Colon (tissue), 2 donors: ENCODE measurements at regions not wholly inside any gene's neighbourhood (a gene's known extent, or its start where the extent isn't known, plus 50 kb on each side); places are given as distances from the start of the nearest gene placed in this dataset.
"Not testable (repeated sequence)": the region's sequence is repeated elsewhere in the genome, so short reads cannot be mapped to it uniquely, and the experiment has no call there.

Source experiments
- FAIRE-seq: peaks from 2 replicates; lab custom pipeline; 2012; peaks lifted over from hg19 to GRCh38; lab: Jason Lieb, UNC
- donor health status: control.
- donor health status: control.

GRCh38 chr3:193962986-193963685, 172.8 kb upstream of the HES1 start:
- no peak for FAIRE-seq

DNA sequence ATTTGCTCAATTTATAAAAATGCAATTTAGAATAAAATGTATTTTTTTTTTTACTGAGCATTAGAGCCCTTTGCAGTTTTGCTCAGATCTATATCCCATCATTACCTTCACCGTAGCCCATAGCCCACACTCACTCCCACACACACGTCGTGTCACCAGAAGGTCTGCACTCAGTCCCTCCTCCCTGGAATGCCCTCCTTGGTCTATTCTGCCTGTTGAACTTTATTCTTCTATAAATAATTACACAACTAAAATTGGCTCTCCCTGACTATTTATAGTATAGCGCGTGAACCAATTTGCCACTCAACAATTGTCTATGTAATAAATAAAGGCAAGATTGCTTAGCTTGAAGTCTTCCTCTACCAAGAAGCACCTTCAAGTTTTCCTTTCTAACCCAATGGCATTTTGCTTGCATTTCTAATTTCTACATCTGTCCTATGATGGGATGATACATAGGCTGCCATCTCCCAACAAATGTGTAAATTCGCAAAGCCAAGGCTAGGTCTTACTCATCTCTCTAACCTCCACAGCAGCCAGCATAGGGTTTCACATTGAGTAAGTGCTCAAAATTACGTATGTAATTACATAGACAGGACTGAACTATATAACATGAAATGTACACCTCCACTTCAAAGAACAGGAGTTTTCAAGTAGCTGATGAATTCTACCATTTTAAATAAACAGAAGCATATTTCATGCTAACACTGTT, 172.0 kb upstream of the HES1 start:
- no peak for FAIRE-seq

DNA sequence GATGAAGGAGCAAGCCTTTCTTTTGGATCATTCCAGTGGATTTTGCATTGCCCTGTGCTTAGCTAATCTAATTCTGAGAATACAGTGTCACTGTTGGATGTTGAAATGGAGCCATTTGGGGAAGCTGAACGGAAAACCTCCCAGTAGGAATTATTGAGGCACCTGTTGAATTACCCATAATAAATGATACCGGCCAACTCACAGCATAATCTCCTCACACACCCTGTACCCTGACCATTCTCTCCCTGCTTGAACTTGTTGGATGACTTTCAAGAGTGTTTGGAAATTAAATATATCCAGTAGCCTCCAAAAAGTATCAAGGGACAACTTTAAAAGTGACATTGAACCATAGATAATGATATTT, 171.4 kb upstream of the HES1 start:
- no peak for FAIRE-seq

GRCh38 chr3:193968380-193968974, 167.5 kb upstream of the HES1 start:
- FAIRE-seq = no peak

DNA sequence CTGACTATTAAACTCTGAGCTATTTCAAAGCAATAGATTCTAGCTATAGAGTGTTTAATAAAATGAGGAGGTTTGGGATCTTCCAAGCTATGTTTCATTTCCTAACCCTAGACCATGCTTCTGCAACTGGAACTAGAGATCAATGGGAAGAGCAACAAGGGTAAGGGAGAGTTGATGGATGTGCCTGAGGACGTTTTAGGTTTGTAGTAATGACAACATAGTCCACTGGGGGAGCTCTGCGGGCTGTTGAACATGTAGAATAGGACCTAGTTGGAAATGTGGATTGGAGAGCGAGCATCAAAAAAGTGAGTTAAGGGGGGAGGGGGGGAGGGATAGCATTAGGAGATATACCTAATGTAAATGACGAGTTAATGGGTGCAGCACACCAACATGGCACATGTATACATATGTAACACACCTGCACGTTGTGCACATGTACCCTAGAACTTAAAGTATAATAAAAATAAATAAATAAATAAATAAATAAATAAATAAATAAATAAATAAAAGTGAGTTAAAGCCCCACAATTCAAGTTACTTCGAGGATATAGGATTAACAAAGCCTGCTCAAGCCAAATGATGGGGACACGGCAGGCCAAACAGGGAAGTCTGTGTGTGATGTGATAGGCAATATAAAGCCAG, 165.7 kb upstream of the HES1 start:
- not testable (repeated sequence) for FAIRE-seq

GRCh38 chr3:193970773-193971206, 165.2 kb upstream of the HES1 start:
- no peak for FAIRE-seq

- no peak for FAIRE-seq
Observed at GRCh38 chr3:193971261-193971751, 164.6 kb upstream of the HES1 start.

DNA sequence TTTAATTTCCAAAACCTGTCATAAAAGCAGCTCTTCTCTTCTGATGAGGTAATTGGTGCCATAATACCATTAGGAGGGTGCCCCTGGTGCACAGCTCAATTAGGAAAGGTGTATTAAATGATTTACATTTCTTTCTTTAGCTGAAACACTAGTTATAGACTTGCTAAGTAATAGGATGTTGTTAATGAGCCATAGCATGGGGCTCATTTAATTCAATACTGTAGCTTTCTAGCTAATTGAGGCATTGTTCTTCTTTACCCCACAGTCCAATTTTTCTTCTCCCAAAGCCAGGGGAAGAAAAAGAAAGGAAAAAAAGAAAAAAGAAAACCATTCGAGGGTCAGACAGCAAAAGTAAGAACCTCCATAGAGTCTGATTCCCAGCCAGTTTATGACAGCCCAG, 164.0 kb upstream of the HES1 start:
- no peak for FAIRE-seq

GRCh38 chr3:193972832-193973231, 163.1 kb upstream of the HES1 start:
- no peak for FAIRE-seq

DNA sequence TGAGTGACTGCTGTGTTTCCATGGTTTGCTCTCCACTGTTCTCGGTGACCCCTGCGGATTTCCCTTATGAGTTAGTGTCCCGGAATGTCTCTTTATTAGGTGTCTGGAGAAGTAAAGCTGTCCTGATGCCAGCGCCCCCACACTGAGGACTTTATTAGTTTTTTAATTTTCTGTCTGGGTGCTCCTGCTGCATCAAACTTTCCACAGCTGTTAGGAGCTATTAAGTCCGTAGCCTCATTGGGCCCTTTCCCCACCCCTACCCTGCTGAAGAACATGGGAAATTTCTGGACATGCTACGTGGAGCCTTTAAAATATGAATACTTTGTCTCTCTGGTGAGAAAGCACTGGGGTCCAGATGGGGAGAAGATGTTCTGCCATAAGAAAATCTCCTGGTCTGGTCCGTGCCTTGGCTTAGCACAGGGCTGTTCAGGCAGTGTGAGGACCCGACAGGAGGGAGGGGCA, 161.7 kb upstream of the HES1 start:
- FAIRE-seq = no peak

- FAIRE-seq = no peak
Observed at GRCh38 chr3:193974671-193975535, 161.0 kb upstream of the HES1 start.

GRCh38 chr3:193977622-193978021, 158.3 kb upstream of the HES1 start:
- no peak for FAIRE-seq

- FAIRE-seq = no peak
Observed at GRCh38 chr3:193978030-193978429, 157.9 kb upstream of the HES1 start.

DNA sequence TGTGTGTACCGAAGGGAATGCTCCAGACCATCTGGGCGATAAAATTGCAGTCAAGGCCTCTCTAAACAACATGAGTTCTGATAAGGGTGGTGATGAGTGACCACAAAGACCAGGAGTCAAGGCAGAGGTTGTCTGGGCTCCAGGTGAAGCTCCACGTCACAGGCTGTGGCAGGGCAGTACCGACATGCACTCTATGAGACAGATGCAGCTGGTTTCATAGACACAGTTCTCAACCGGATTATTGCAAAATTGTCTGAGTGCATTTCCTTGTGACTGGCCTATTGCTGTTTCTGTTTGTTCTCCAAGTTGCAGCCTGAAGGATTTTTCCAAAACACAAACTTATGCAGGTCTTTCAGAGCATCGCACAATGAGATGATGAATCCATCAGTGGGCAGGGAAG, 157.5 kb upstream of the HES1 start:
- no peak for FAIRE-seq

DNA sequence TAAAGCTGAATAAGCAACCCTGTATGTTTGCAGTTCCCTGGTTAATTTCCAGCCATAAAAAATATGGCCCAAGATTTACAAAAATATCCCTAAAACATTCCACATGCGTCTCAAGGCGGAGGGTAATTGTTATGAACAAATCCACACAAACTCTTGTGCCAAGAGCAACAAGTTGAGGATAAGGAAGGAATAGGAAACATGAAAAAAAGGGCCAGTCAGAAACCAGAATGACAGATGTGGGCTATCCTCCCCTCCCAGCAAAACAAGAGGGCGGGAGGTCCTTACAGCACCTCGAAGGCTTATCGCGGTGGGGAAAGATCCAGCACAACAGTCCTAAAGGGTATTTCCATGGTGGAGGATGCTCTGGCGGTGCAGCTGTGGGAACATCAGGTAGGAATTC, 155.6 kb upstream of the HES1 start:
- FAIRE-seq = no peak

DNA sequence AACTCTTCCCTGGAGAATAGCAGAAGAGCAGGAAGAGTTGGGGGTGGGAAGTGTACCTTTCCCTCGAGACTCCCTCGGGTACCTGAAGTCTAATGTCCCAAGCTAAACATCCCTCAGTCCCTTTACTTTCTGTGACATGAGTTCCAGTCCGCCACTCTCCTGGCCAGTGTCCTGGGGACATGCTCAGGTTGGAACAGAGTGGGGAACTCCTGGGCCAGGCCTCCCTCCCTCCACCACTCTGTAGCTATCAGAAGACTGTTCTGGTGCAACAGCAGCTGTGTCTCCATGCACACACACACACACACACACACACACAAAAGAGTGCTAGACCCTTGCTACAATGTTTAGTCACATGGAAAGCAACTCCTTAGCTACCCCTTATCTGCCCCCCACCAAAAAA, 155.0 kb upstream of the HES1 start:
- FAIRE-seq = no peak

DNA sequence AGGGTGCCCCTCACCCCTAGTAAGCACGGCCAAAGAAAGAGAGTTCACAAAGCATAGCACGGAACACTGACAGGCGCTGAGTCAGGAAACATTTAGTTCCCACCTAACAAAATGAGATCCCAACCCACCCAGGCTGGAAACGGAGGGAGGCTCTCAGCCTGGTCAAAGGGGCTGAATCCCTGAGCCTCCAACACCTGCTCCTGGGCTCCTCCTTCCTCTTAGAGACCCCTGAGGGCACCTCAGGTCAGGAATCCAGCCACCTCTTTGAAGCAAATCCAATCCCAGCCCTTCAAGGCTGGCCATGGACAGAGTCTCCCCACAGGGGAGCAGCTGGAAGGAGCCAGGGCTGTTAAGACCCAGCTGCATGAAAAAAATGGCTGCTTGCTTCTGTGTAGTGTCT, 154.4 kb upstream of the HES1 start:
- no peak for FAIRE-seq

- no peak for FAIRE-seq
Observed at GRCh38 chr3:193982258-193982659, 153.7 kb upstream of the HES1 start.

GRCh38 chr3:193983846-193984818, 151.8 kb upstream of the HES1 start:
- FAIRE-seq = no peak

DNA sequence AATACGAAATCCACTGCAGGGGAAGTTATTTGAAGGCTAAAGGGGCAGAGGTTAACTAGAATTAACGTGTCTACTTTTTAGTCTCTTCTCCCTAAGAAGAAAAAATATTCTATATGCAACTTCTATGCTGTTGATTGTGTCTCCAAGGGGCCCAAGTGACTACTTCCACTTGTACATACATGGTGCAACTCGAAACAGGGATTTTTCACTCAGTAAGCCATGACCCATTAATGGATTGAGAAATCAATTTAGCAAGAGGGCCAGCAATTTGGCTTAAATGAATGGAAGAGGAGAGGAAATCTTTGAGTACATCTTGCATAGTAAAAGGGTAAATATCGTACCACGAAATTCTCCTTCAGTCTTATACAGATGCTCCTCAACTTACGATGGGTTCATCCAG, 151.1 kb upstream of the HES1 start:
- no peak for FAIRE-seq

- FAIRE-seq = no peak
Observed at GRCh38 chr3:193987186-193987585, 148.8 kb upstream of the HES1 start.
